GM19438 (cell line): ENCODE measurements at regions not wholly inside any gene's neighbourhood (a gene's known extent, or its start where the extent isn't known, plus 50 kb on each side); places are given as distances from the start of the nearest gene placed in this dataset.

Source experiments
- ATAC-seq: cut with Tn5 transposase; IDR thresholded peaks from one replicate; pipeline ENCODE4 v1.9.1; 2021; ENCODE audit warnings: low read depth; ENCODE audit not compliant: unreplicated experiment

- ATAC-seq, result peak; percentile 98
These were observed 66.2 kb downstream of the PTGER2 start for GRCh38 chr14:52380294-52380693.
